ENCODE measurements at regions not wholly inside any gene's neighbourhood (a gene's known extent, or its start where the extent isn't known, plus 50 kb on each side); places are given as distances from the start of the nearest gene placed in this dataset.

- WGBS (ENCODE audit: low lambda C conversion rate) = 4% methylated on average over 8 of the region's 8 CpGs
- Histone ChIP-seq H3K9ac (no peak overlapping the region), H3K4me3 (ENCODE audit: low read depth in 2 of 2, low read length in 1 of 2) (no peak overlapping the region), H2AFZ (ENCODE audit: low read depth) (no peak overlapping the region), H3K27ac (ENCODE audit: low read depth in 2 of 2, low read length in 1 of 2) (no peak overlapping the region), H3K36me3 (replicated peaks in 1 of 2; ENCODE audit: control insufficient read depth in 1 of 2, insufficient read depth in 2 of 2, low read length in 1 of 2) (no peaks in the 10 kb centered on the region), H3K79me2 (ENCODE audit: insufficient read depth) (no peaks in the 10 kb centered on the region), H3K9me3 (no peaks in the 10 kb centered on the region), H3K27me3 (ENCODE audit: insufficient read depth) (peaks cover 39% of the 10 kb centered on the region; the same call in 1 of the 2 replicates), H4K20me1 (ENCODE audit: insufficient read depth) (no peaks in the 10 kb centered on the region), H3K9me2 (no peaks in the 10 kb centered on the region), H3F3A (replicated peaks; ENCODE audit: insufficient read depth) (no peaks in the 10 kb centered on the region), H3K4me2 (no peak overlapping the region), H3K4me1 (ENCODE audit: control insufficient read depth in 1 of 2, insufficient read depth in 2 of 2, low read depth in 1 of 2, low read length in 1 of 2) (no peaks in the 10 kb centered on the region)
- no peak for DNase-seq
- CTCF ChIA-PET = interaction anchor here (1.5 kb wide), 1 partner anchor 70 kb away, joined by 3 read pairs; no protein-coding TSS in a partner anchor
- TF ChIP-seq RXRA (IDR thresholded peaks at IDR 0.05; ENCODE audit: borderline replicate concordance, low read depth) (no peak), SMC3 (IDR thresholded peaks at IDR 0.05; ENCODE audit: low read depth, low read length) (no peak), MEF2A (IDR thresholded peaks at IDR 0.05; ENCODE audit: borderline replicate concordance, low read depth) (no peak), NFIC (IDR thresholded peaks at IDR 0.05; ENCODE audit: borderline replicate concordance) (no peak), REST (IDR thresholded peaks at IDR 0.05; ENCODE audit: low read depth, low read length) (no peak), MAX (IDR thresholded peaks at IDR 0.05; ENCODE audit: low read depth) (no peak), ELF1 (IDR thresholded peaks at IDR 0.05) (no peak), USF2 (IDR thresholded peaks at IDR 0.05; ENCODE audit: borderline replicate concordance, low read depth, low read length) (no peak), CHD2 (IDR thresholded peaks at IDR 0.05; ENCODE audit: low read length, partially characterized antibody) (no peak)
- POLR2A ChIA-PET = no interaction called here
Measured at GRCh38 chr10:28172223-28172610, 130.6 kb downstream of the MPP7 start.

- peaks cover 39% of the 10 kb centered on the region; the same call in 1 of the 2 replicates for H3K27me3 ChIP-seq (ENCODE audit: insufficient read depth)
- no peak overlapping the region for H3K4me3 ChIP-seq (ENCODE audit: low read depth in 2 of 2, low read length in 1 of 2)
- H3K9me3 ChIP-seq = no peaks in the 10 kb centered on the region
- no peaks in the 10 kb centered on the region for H3K79me2 ChIP-seq (ENCODE audit: insufficient read depth)
- H3K36me3 ChIP-seq (replicated peaks in 1 of 2; ENCODE audit: control insufficient read depth in 1 of 2, insufficient read depth in 2 of 2, low read length in 1 of 2) = no peaks in the 10 kb centered on the region
- no peak overlapping the region for H3K27ac ChIP-seq (ENCODE audit: low read depth in 2 of 2, low read length in 1 of 2)
- POLR2A ChIA-PET = no interaction called here
- no peaks in the 10 kb centered on the region for H3K9me2 ChIP-seq
- no peaks in the 10 kb centered on the region for H3K4me1 ChIP-seq (ENCODE audit: control insufficient read depth in 1 of 2, insufficient read depth in 2 of 2, low read depth in 1 of 2, low read length in 1 of 2)
- H3F3A ChIP-seq (replicated peaks; ENCODE audit: insufficient read depth) = no peaks in the 10 kb centered on the region
- no peak overlapping the region for H2AFZ ChIP-seq (ENCODE audit: low read depth)
- no peak overlapping the region for H3K4me2 ChIP-seq
- no peaks in the 10 kb centered on the region for H4K20me1 ChIP-seq (ENCODE audit: insufficient read depth)
- under 1% methylated on average over 9 of the region's 9 CpGs for WGBS (ENCODE audit: low lambda C conversion rate)
- H3K9ac ChIP-seq = no peak overlapping the region
- no peak for DNase-seq
- CTCF ChIA-PET = interaction anchor here (1.5 kb wide), 1 partner anchor 70 kb away, joined by 3 read pairs; no protein-coding TSS in a partner anchor
- TF ChIP-seq REST (IDR thresholded peaks at IDR 0.05; ENCODE audit: low read depth, low read length) = no peak
- no peak for TF ChIP-seq FOSL2 (IDR thresholded peaks at IDR 0.05; ENCODE audit: borderline replicate concordance, low read depth)
- no peak for TF ChIP-seq NFIC (IDR thresholded peaks at IDR 0.05; ENCODE audit: borderline replicate concordance)
- TF ChIP-seq, protein P1, sequence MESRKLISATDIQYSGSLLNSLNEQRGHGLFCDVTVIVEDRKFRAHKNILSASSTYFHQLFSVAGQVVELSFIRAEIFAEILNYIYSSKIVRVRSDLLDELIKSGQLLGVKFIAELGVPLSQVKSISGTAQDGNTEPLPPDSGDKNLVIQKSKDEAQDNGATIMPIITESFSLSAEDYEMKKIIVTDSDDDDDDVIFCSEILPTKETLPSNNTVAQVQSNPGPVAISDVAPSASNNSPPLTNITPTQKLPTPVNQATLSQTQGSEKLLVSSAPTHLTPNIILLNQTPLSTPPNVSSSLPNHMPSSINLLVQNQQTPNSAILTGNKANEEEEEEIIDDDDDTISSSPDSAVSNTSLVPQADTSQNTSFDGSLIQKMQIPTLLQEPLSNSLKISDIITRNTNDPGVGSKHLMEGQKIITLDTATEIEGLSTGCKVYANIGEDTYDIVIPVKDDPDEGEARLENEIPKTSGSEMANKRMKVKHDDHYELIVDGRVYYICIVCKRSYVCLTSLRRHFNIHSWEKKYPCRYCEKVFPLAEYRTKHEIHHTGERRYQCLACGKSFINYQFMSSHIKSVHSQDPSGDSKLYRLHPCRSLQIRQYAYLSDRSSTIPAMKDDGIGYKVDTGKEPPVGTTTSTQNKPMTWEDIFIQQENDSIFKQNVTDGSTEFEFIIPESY (IDR thresholded peaks at IDR 0.05; ENCODE audit: borderline replicate concordance, low read depth) = no peak
- no peak for TF ChIP-seq TCF12 (IDR thresholded peaks at IDR 0.05)
- TF ChIP-seq TEAD4 (IDR thresholded peaks at IDR 0.05; ENCODE audit: borderline replicate concordance, insufficient read depth) = no peak
- TF ChIP-seq MXI1 (IDR thresholded peaks at IDR 0.05; ENCODE audit: low read depth, low read length) = no peak
- TF ChIP-seq EP300 (IDR thresholded peaks at IDR 0.05; ENCODE audit: borderline replicate concordance in 1 of 2, low read depth in 1 of 2, low read length in 1 of 2) = no peak
- TF ChIP-seq MAX (IDR thresholded peaks at IDR 0.05; ENCODE audit: low read depth) = no peak
Measured at GRCh38 chr10:28171468-28172222, 131.2 kb downstream of the MPP7 start.
